ENCODE measurements at regions not wholly inside any gene's neighbourhood (a gene's known extent, or its start where the extent isn't known, plus 50 kb on each side); places are given as distances from the start of the nearest gene placed in this dataset.
A peak's percentile ranks its signal among the peaks of the same experiment; 100 is the strongest.

DNA sequence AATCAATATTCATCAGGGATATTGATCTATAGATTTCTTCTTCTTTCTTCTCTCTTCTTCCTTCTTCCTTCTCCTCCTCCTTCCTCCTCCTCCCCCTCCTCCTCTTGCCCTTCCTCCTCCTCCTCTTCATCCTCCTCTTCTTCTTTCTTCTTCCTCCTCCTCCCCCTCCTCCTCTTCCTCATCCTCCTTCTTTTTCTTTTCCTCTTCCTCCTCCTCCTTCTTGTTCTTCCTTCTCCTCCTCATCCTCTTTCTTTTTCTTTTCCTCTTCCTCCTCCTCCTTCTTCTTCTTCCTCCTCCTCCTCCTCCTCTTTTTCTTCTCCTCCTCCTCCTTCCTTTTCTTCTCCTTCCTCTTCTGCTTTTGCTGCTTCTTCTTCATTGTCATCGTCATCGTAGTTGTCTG lies 52.4 kb upstream of the SERINC1 start:
- CTCF ChIA-PET: no interaction called here
- intact Hi-C loops (cut with micrococcal nuclease): no loop called here
- no peaks in the 10 kb centered on the region for H3K36me3 Mint-ChIP-seq (ENCODE audit: insufficient read depth, unreplicated experiment)
- no peak for DNase-seq (ENCODE audit: unreplicated experiment)
- TF ChIP-seq, protein P1, sequence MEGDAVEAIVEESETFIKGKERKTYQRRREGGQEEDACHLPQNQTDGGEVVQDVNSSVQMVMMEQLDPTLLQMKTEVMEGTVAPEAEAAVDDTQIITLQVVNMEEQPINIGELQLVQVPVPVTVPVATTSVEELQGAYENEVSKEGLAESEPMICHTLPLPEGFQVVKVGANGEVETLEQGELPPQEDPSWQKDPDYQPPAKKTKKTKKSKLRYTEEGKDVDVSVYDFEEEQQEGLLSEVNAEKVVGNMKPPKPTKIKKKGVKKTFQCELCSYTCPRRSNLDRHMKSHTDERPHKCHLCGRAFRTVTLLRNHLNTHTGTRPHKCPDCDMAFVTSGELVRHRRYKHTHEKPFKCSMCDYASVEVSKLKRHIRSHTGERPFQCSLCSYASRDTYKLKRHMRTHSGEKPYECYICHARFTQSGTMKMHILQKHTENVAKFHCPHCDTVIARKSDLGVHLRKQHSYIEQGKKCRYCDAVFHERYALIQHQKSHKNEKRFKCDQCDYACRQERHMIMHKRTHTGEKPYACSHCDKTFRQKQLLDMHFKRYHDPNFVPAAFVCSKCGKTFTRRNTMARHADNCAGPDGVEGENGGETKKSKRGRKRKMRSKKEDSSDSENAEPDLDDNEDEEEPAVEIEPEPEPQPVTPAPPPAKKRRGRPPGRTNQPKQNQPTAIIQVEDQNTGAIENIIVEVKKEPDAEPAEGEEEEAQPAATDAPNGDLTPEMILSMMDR (IDR thresholded peaks at IDR 0.05; ENCODE audit: unreplicated experiment): no peak
- no peak overlapping the region for H3K4me3 Mint-ChIP-seq (ENCODE audit: unreplicated experiment)
- no TSS peak for BruUV-seq (replicated peaks)
- no peaks in the 10 kb centered on the region for H3K27me3 Mint-ChIP-seq (ENCODE audit: insufficient read depth, unreplicated experiment)
- peaks cover 13% of the 10 kb centered on the region for H3K9me3 Mint-ChIP-seq (ENCODE audit: unreplicated experiment)
- POLR2A ChIA-PET: no interaction called here
- no peaks in the 10 kb centered on the region for H3K4me1 Mint-ChIP-seq (ENCODE audit: insufficient read depth, unreplicated experiment)
- no peak overlapping the region for H3K27ac Mint-ChIP-seq (ENCODE audit: low read depth, unreplicated experiment)

DNA sequence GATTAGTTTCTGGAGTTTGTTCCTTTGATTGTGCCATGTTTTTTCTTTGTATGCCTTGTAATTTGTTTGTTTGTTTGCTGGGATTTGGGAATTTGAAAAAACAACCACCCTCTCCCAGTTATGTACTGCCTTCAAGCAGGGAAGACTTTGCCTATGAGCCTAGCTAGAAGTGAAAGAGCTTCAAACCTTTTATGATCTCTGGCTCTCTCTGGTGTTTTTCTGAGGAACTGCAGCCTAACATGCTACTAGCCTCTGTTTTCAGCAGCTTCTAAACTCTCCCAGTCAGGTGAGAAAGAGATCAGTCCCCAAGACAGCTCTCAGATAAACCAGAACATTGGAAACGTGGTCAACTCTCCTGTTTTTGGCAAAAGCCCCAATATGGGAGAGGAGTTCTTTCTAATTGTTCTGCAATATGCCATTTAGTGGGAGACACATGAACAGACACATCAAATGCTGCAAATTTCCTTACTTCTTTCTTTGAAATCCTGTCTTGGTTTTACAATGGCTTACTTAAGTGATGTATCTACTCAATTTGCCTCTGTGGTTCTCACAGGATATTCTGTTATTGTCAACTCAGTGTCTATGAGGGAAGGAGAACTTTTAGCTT lies 58.9 kb upstream of the SERINC1 start:
- intact Hi-C loops (cut with micrococcal nuclease): loop anchor here (1.0 kb wide), 3 partner anchors 38 to 149 kb away; no protein-coding TSS in a partner anchor
- H3K36me3 Mint-ChIP-seq (ENCODE audit: insufficient read depth, unreplicated experiment): no peaks in the 10 kb centered on the region
- ChIA-PET POLR2A (interaction anchor here (0.6 to 1.2 kb wide), 5 partner anchors 33 to 201 kb away, joined by 3 to 7 read pairs (median 4); partner anchors contain the start of gene SERINC1), CTCF (interaction anchor here (0.5 to 5.2 kb wide), 59 partner anchors 10 to 1473 kb away, joined by 3 to 202 read pairs (median 4); partner anchors contain the start of genes PKIB and SERINC1)
- no peak overlapping the region for H3K27ac Mint-ChIP-seq (ENCODE audit: low read depth, unreplicated experiment)
- H3K27me3 Mint-ChIP-seq (ENCODE audit: insufficient read depth, unreplicated experiment): peaks cover 31% of the 10 kb centered on the region
- no TSS peak for BruUV-seq (replicated peaks)
- H3K4me1 Mint-ChIP-seq (ENCODE audit: insufficient read depth, unreplicated experiment): no peaks in the 10 kb centered on the region
- H3K9me3 Mint-ChIP-seq (ENCODE audit: unreplicated experiment): no peaks in the 10 kb centered on the region
- TF ChIP-seq, protein P1 (IDR thresholded peaks at IDR 0.05; ENCODE audit: unreplicated experiment): peak; percentile 86
- no peak overlapping the region for H3K4me3 Mint-ChIP-seq (ENCODE audit: unreplicated experiment)
- peak; percentile 73 for DNase-seq (ENCODE audit: unreplicated experiment)

DNA sequence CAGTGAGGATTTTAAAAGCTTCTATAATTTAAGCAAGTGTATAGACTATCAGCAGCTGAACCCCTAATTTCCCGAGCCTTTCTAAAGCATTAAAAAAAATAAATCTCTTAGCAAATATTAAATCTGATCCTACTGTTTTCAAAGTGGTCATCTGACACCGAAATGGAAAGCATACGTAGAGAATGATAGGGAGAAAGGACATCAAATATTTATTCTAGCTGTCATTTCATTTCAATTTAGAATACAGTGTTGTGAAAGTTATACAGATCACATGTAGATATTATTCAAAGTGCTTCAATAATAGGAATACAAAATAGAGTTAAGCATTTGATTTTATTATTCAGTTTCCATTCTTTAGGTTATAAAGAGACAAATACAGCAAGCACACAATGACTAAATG lies 61.9 kb upstream of the PKIB start:
- intact Hi-C loops (cut with micrococcal nuclease): no loop called here
- Mint-ChIP-seq H3K27me3 (ENCODE audit: insufficient read depth, unreplicated experiment) (no peaks in the 10 kb centered on the region), H3K4me1 (ENCODE audit: insufficient read depth, unreplicated experiment) (no peaks in the 10 kb centered on the region), H3K27ac (ENCODE audit: low read depth, unreplicated experiment) (no peak overlapping the region), H3K36me3 (ENCODE audit: insufficient read depth, unreplicated experiment) (no peaks in the 10 kb centered on the region), H3K4me3 (ENCODE audit: unreplicated experiment) (no peak overlapping the region), H3K9me3 (ENCODE audit: unreplicated experiment) (no peaks in the 10 kb centered on the region)
- ChIA-PET POLR2A (no interaction called here), CTCF (interaction anchor here (2.8 kb wide), 1 partner anchor 17 kb away, joined by 18 read pairs; no protein-coding TSS in a partner anchor)
- DNase-seq (ENCODE audit: unreplicated experiment): no peak
- TF ChIP-seq, protein P1 (IDR thresholded peaks at IDR 0.05; ENCODE audit: unreplicated experiment): no peak
- BruUV-seq (replicated peaks): no TSS peak

DNA sequence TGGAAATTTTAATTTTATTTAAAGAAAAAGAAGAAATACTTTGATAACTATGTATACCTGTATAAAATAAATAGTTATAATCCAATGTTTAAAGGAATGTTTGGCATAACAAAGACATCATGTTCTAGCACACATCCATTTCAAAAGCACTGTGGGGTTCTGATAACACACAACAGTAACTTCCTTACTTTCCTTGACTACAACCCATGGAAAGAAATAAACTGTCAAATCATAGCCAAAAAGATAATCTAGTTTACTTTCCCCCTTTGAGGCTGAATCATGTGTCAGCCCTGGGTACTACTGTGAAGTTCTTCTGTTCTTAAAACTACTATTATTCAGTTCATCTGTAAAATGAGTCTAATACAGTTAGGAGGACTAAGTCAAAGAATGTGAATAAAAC lies 61.4 kb upstream of the PKIB start:
- no peak for DNase-seq (ENCODE audit: unreplicated experiment)
- ChIA-PET POLR2A (no interaction called here), CTCF (no interaction called here)
- H3K4me1 Mint-ChIP-seq (ENCODE audit: insufficient read depth, unreplicated experiment): no peaks in the 10 kb centered on the region
- BruUV-seq (replicated peaks): no TSS peak
- H3K9me3 Mint-ChIP-seq (ENCODE audit: unreplicated experiment): no peaks in the 10 kb centered on the region
- no peak overlapping the region for H3K4me3 Mint-ChIP-seq (ENCODE audit: unreplicated experiment)
- no peaks in the 10 kb centered on the region for H3K27me3 Mint-ChIP-seq (ENCODE audit: insufficient read depth, unreplicated experiment)
- intact Hi-C loops (cut with micrococcal nuclease): no loop called here
- no peaks in the 10 kb centered on the region for H3K36me3 Mint-ChIP-seq (ENCODE audit: insufficient read depth, unreplicated experiment)
- TF ChIP-seq, protein P1 (IDR thresholded peaks at IDR 0.05; ENCODE audit: unreplicated experiment): no peak
- no peak overlapping the region for H3K27ac Mint-ChIP-seq (ENCODE audit: low read depth, unreplicated experiment)
